ENCODE measurements at regions not wholly inside any gene's neighbourhood (a gene's known extent, or its start where the extent isn't known, plus 50 kb on each side); places are given as distances from the start of the nearest gene placed in this dataset.

DNA sequence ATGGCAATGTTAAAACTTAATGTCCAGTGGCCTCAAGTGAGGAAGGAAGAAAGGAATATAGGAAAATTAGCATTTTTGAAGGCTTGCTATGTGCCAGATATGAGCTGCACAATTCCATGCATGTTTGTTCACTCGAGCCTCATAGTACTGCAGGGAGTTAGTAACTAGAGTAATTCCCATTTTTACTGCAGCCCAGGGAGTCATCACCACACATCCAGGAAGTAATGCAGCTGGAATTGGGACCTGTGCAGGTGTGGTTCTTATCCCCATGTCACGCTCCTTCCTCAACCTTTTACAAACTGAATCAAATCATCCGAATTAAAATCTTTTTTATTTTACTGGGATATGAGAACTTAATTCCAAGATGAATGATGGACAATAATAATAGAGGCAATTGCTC, 149.5 kb upstream of the MAFB start:
- WGBS, 2 donors (ENCODE audit: extremely low coverage in 2 of 2, insufficient read length in 2 of 2, insufficient replicate concordance in 1 of 2) = no CpG with 5 or more reads among the region's 3 CpGs

GRCh38 chr20:40843251-40843650, 154.2 kb upstream of the MAFB start:
- H3K79me1 ChIP-seq (ENCODE audit: low read depth, low read length) = no peaks in the 10 kb centered on the region
- H2AK5ac ChIP-seq (ENCODE audit: low read depth, low read length) = no peak overlapping the region
- no peaks in the 10 kb centered on the region for H3K9me3 ChIP-seq (replicated peaks in 1 of 2; ENCODE audit: control insufficient read depth in 2 of 2, insufficient read depth in 1 of 2, low read depth in 1 of 2, low read length in 2 of 2)
- H4K91ac ChIP-seq (ENCODE audit: low read depth, low read length, poor library complexity) = no peak overlapping the region
- no peak overlapping the region for H2BK120ac ChIP-seq (ENCODE audit: low read depth, low read length)
- H2BK15ac ChIP-seq (ENCODE audit: low read length) = no peak overlapping the region
- no peak overlapping the region for H3K18ac ChIP-seq (ENCODE audit: low read length)
- H3K9ac ChIP-seq (ENCODE audit: low read depth, low read length, poor library complexity) = no peak overlapping the region
- no peak overlapping the region for H2AFZ ChIP-seq (ENCODE audit: low read length)
- no peak overlapping the region for H3K4me3 ChIP-seq (ENCODE audit: low read length in 2 of 2)
- no peak overlapping the region for H2BK5ac ChIP-seq (ENCODE audit: low read length)
- H3K27me3 ChIP-seq (ENCODE audit: control insufficient read depth in 3 of 3, insufficient read depth in 3 of 3, low read depth in 1 of 3, low read length in 3 of 3) = no peaks in the 10 kb centered on the region
- no peak overlapping the region for H3K4ac ChIP-seq (ENCODE audit: low read length)
- H3K36me3 ChIP-seq (replicated peaks in 1 of 2; ENCODE audit: control insufficient read depth in 2 of 2, insufficient read depth in 2 of 2, low read length in 2 of 2) = no peaks in the 10 kb centered on the region
- no peak for DNase-seq (ENCODE audit: low spot score)
- WGBS, 2 donors (ENCODE audit: extremely low coverage in 2 of 2, insufficient read length in 2 of 2, insufficient replicate concordance in 1 of 2) = no CpG with 5 or more reads among the region's 1 CpG
- no peak overlapping the region for H4K8ac ChIP-seq (ENCODE audit: low read depth, low read length)
- no peak overlapping the region for H3K23ac ChIP-seq (ENCODE audit: low read depth, low read length, poor library complexity)
- no peak overlapping the region for H3K14ac ChIP-seq (ENCODE audit: low read length)
- H2BK12ac ChIP-seq (ENCODE audit: low read length) = no peak overlapping the region
- no peak overlapping the region for H3K4me2 ChIP-seq (ENCODE audit: insufficient read depth, low read length, poor library complexity, severe bottlenecking)
- no peak overlapping the region for H3K27ac ChIP-seq (replicated peaks; ENCODE audit: low read length)
- H3K4me1 ChIP-seq (ENCODE audit: control insufficient read depth in 2 of 2, insufficient read depth in 1 of 2, low read depth in 1 of 2, low read length in 2 of 2) = no peaks in the 10 kb centered on the region

More for the DNA sequence above, 149.5 kb upstream of the MAFB start:
- H3K9ac ChIP-seq (ENCODE audit: low read depth, low read length, poor library complexity) = no peak overlapping the region
- no peaks in the 10 kb centered on the region for H3K27me3 ChIP-seq (ENCODE audit: control insufficient read depth in 3 of 3, insufficient read depth in 3 of 3, low read depth in 1 of 3, low read length in 3 of 3)
- H2AK5ac ChIP-seq (ENCODE audit: low read depth, low read length) = no peak overlapping the region
- H3K14ac ChIP-seq (ENCODE audit: low read length) = no peak overlapping the region
- H4K8ac ChIP-seq (ENCODE audit: low read depth, low read length) = no peak overlapping the region
- H3K27ac ChIP-seq (replicated peaks; ENCODE audit: low read length) = no peak overlapping the region
- no peak overlapping the region for H4K91ac ChIP-seq (ENCODE audit: low read depth, low read length, poor library complexity)
- H3K4me2 ChIP-seq (ENCODE audit: insufficient read depth, low read length, poor library complexity, severe bottlenecking) = no peak overlapping the region
- H2BK12ac ChIP-seq (ENCODE audit: low read length) = no peak overlapping the region
- H2AFZ ChIP-seq (ENCODE audit: low read length) = no peak overlapping the region
- no peaks in the 10 kb centered on the region for H3K4me1 ChIP-seq (ENCODE audit: control insufficient read depth in 2 of 2, insufficient read depth in 1 of 2, low read depth in 1 of 2, low read length in 2 of 2)
- H3K18ac ChIP-seq (ENCODE audit: low read length) = no peak overlapping the region
- H2BK5ac ChIP-seq (ENCODE audit: low read length) = no peak overlapping the region
- no peak overlapping the region for H2BK120ac ChIP-seq (ENCODE audit: low read depth, low read length)
- DNase-seq (ENCODE audit: low spot score) = no peak
- no peak overlapping the region for H2BK15ac ChIP-seq (ENCODE audit: low read length)
- no peak overlapping the region for H3K4ac ChIP-seq (ENCODE audit: low read length)
- no peaks in the 10 kb centered on the region for H3K9me3 ChIP-seq (replicated peaks in 1 of 2; ENCODE audit: control insufficient read depth in 2 of 2, insufficient read depth in 1 of 2, low read depth in 1 of 2, low read length in 2 of 2)
- no peak overlapping the region for H3K23ac ChIP-seq (ENCODE audit: low read depth, low read length, poor library complexity)
- no peak overlapping the region for H3K4me3 ChIP-seq (ENCODE audit: low read length in 2 of 2)
- H3K36me3 ChIP-seq (replicated peaks in 1 of 2; ENCODE audit: control insufficient read depth in 2 of 2, insufficient read depth in 2 of 2, low read length in 2 of 2) = no peaks in the 10 kb centered on the region
- no peaks in the 10 kb centered on the region for H3K79me1 ChIP-seq (ENCODE audit: low read depth, low read length)

- DNase-seq (ENCODE audit: low spot score) = no peak
- no CpG with 5 or more reads among the region's 7 CpGs for WGBS, 2 donors (ENCODE audit: extremely low coverage in 2 of 2, insufficient read length in 2 of 2, insufficient replicate concordance in 1 of 2)
- no peaks in the 10 kb centered on the region for H3K9me3 ChIP-seq (replicated peaks in 1 of 2; ENCODE audit: control insufficient read depth in 2 of 2, insufficient read depth in 1 of 2, low read depth in 1 of 2, low read length in 2 of 2)
- no peaks in the 10 kb centered on the region for H3K36me3 ChIP-seq (replicated peaks in 1 of 2; ENCODE audit: control insufficient read depth in 2 of 2, insufficient read depth in 2 of 2, low read length in 2 of 2)
- H3K23ac ChIP-seq (ENCODE audit: low read depth, low read length, poor library complexity) = no peak overlapping the region
- no peak overlapping the region for H3K4me2 ChIP-seq (ENCODE audit: insufficient read depth, low read length, poor library complexity, severe bottlenecking)
- H2BK12ac ChIP-seq (ENCODE audit: low read length) = no peak overlapping the region
- H2AK5ac ChIP-seq (ENCODE audit: low read depth, low read length) = no peak overlapping the region
- no peak overlapping the region for H3K4me3 ChIP-seq (ENCODE audit: low read length in 2 of 2)
- no peak overlapping the region for H2BK5ac ChIP-seq (ENCODE audit: low read length)
- H2AFZ ChIP-seq (ENCODE audit: low read length) = no peak overlapping the region
- no peak overlapping the region for H2BK120ac ChIP-seq (ENCODE audit: low read depth, low read length)
- H3K18ac ChIP-seq (ENCODE audit: low read length) = no peak overlapping the region
- H3K27ac ChIP-seq (replicated peaks; ENCODE audit: low read length) = no peak overlapping the region
- no peak overlapping the region for H2BK15ac ChIP-seq (ENCODE audit: low read length)
- no peak overlapping the region for H3K4ac ChIP-seq (ENCODE audit: low read length)
- H3K27me3 ChIP-seq (ENCODE audit: control insufficient read depth in 3 of 3, insufficient read depth in 3 of 3, low read depth in 1 of 3, low read length in 3 of 3) = no peaks in the 10 kb centered on the region
- H3K9ac ChIP-seq (ENCODE audit: low read depth, low read length, poor library complexity) = no peak overlapping the region
- H3K79me1 ChIP-seq (ENCODE audit: low read depth, low read length) = no peaks in the 10 kb centered on the region
- H3K14ac ChIP-seq (ENCODE audit: low read length) = no peak overlapping the region
- no peak overlapping the region for H4K91ac ChIP-seq (ENCODE audit: low read depth, low read length, poor library complexity)
- H3K4me1 ChIP-seq (ENCODE audit: control insufficient read depth in 2 of 2, insufficient read depth in 1 of 2, low read depth in 1 of 2, low read length in 2 of 2) = peaks cover 0 to 5% of the 10 kb centered on the region in 2 donors
- no peak overlapping the region for H4K8ac ChIP-seq (ENCODE audit: low read depth, low read length)
These were observed 155.3 kb upstream of the MAFB start for GRCh38 chr20:40844332-40844731.

DNA sequence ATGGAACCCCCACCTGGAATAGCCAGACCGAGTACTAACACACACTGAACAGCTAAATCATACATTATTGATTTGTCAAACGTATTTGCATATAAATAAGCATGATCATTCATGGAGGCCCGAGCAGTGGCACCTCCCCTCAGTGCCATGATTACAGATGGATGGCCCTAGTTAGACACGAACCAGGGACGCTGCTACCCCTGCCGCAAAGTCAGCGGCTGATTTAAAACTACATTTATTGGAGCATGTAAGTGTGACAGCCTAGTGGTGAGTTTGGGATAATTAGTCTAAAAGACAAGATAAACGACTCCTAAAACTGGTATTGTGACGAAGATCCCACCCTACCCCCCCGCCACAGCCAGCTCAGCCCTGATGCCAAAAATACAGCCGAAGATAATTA, 159.1 kb upstream of the MAFB start:
- no peak overlapping the region for H3K4me3 ChIP-seq (ENCODE audit: low read length in 2 of 2)
- H4K91ac ChIP-seq (ENCODE audit: low read depth, low read length, poor library complexity) = no peak overlapping the region
- no peak overlapping the region for H4K8ac ChIP-seq (ENCODE audit: low read depth, low read length)
- no peak overlapping the region for H3K9ac ChIP-seq (ENCODE audit: low read depth, low read length, poor library complexity)
- H3K14ac ChIP-seq (ENCODE audit: low read length) = no peak overlapping the region
- H2BK5ac ChIP-seq (ENCODE audit: low read length) = no peak overlapping the region
- H2BK120ac ChIP-seq (ENCODE audit: low read depth, low read length) = no peak overlapping the region
- no peak overlapping the region for H3K4me2 ChIP-seq (ENCODE audit: insufficient read depth, low read length, poor library complexity, severe bottlenecking)
- H2BK15ac ChIP-seq (ENCODE audit: low read length) = no peak overlapping the region
- no peak overlapping the region for H3K4ac ChIP-seq (ENCODE audit: low read length)
- no peak for DNase-seq (ENCODE audit: low spot score)
- no peaks in the 10 kb centered on the region for H3K79me1 ChIP-seq (ENCODE audit: low read depth, low read length)
- no peaks in the 10 kb centered on the region for H3K27me3 ChIP-seq (ENCODE audit: control insufficient read depth in 3 of 3, insufficient read depth in 3 of 3, low read depth in 1 of 3, low read length in 3 of 3)
- H3K4me1 ChIP-seq (ENCODE audit: control insufficient read depth in 2 of 2, insufficient read depth in 1 of 2, low read depth in 1 of 2, low read length in 2 of 2) = peaks cover 0 to 7% of the 10 kb centered on the region in 2 donors
- no peak overlapping the region for H3K27ac ChIP-seq (replicated peaks; ENCODE audit: low read length)
- no peak overlapping the region for H2BK12ac ChIP-seq (ENCODE audit: low read length)
- no peak overlapping the region for H3K18ac ChIP-seq (ENCODE audit: low read length)
- no peak overlapping the region for H3K23ac ChIP-seq (ENCODE audit: low read depth, low read length, poor library complexity)
- no peaks in the 10 kb centered on the region for H3K9me3 ChIP-seq (replicated peaks in 1 of 2; ENCODE audit: control insufficient read depth in 2 of 2, insufficient read depth in 1 of 2, low read depth in 1 of 2, low read length in 2 of 2)
- no CpG with 5 or more reads among the region's 11 CpGs for WGBS, 2 donors (ENCODE audit: extremely low coverage in 2 of 2, insufficient read length in 2 of 2, insufficient replicate concordance in 1 of 2)
- H2AK5ac ChIP-seq (ENCODE audit: low read depth, low read length) = no peak overlapping the region
- no peak overlapping the region for H2AFZ ChIP-seq (ENCODE audit: low read length)
- H3K36me3 ChIP-seq (replicated peaks in 1 of 2; ENCODE audit: control insufficient read depth in 2 of 2, insufficient read depth in 2 of 2, low read length in 2 of 2) = no peaks in the 10 kb centered on the region

Data from neuronal stem cell (in vitro differentiated cells).